Loucy (cell line): ENCODE measurements at regions not wholly inside any gene's neighbourhood (a gene's known extent, or its start where the extent isn't known, plus 50 kb on each side); places are given as distances from the start of the nearest gene placed in this dataset.

Experiments used
- H2AFZ ChIP-seq: fragments of 200-600 bp; sonication (generic); 2 replicates; pipeline ENCODE4 v1.6.0; 2016; ENCODE audit warnings: antibody characterized with exemption, mild to moderate bottlenecking, low read length, moderate library complexity
- H3F3A ChIP-seq: fragments of 200-600 bp; 2 replicates; pipeline ENCODE4 v1.6.0; 2016; ENCODE audit warnings: antibody characterized with exemption, low read depth, mild to moderate bottlenecking
- H3K27me3 ChIP-seq: fragments of 200-600 bp; sonication (generic); 2 replicates; pipeline ENCODE4 v1.6.1; 2014; ENCODE audit warnings: low read length, mild to moderate bottlenecking; ENCODE audit not compliant: insufficient read depth, poor library complexity, severe bottlenecking
- H3K36me3 ChIP-seq: fragments of 200-600 bp; sonication (generic); 2 replicates; pipeline ENCODE4 v1.6.1; 2016; ENCODE audit warnings: low read length; ENCODE audit not compliant: insufficient read depth
- H3K4me1 ChIP-seq: fragments of 200-600 bp; sonication (generic); 2 replicates; pipeline ENCODE4 v1.5.1; 2014; ENCODE audit warnings: low read length, mild to moderate bottlenecking; ENCODE audit not compliant: insufficient read depth, poor library complexity, severe bottlenecking
- H3K4me2 ChIP-seq: fragments of 200-600 bp; sonication (generic); 2 replicates; pipeline ENCODE4 v1.6.0; 2014; ENCODE audit warnings: antibody characterized with exemption, low read length, low read depth, mild to moderate bottlenecking; ENCODE audit not compliant: poor library complexity, severe bottlenecking
- H3K4me3 ChIP-seq: fragments of 200-600 bp; sonication (generic); 2 replicates; pipeline ENCODE4 v1.5.1; 2014; ENCODE audit warnings: low read length, mild to moderate bottlenecking, mixed read lengths; ENCODE audit not compliant: poor library complexity, severe bottlenecking
- H3K79me2 ChIP-seq: fragments of 200-600 bp; sonication (generic); 2 replicates; pipeline ENCODE4 v1.6.1; 2014; ENCODE audit warnings: low read length; ENCODE audit not compliant: insufficient read depth
- H3K9ac ChIP-seq: fragments of 200-600 bp; sonication (generic); 2 replicates; pipeline ENCODE4 v1.6.0; 2014; ENCODE audit warnings: mild to moderate bottlenecking, low read depth, low read length, moderate library complexity; ENCODE audit not compliant: poor library complexity, severe bottlenecking
- H3K9me2 ChIP-seq: fragments of 200-600 bp; sonication (generic); replicated peaks from 2 replicates; pipeline ENCODE4 v1.6.1; 2016; ENCODE audit warnings: low read depth, low read length, mixed read lengths
- H3K9me3 ChIP-seq: fragments of 200-600 bp; sonication (generic); 2 replicates; pipeline ENCODE4 v1.6.1; 2014; ENCODE audit warnings: mild to moderate bottlenecking, antibody characterized with exemption, low read length, low read depth; ENCODE audit not compliant: insufficient read depth
- H4K20me1 ChIP-seq: fragments of 200-600 bp; sonication (generic); 2 replicates; pipeline ENCODE4 v1.6.0; 2014; ENCODE audit warnings: antibody characterized with exemption, low read length, mild to moderate bottlenecking; ENCODE audit not compliant: insufficient read depth, poor library complexity, severe bottlenecking
- CTCF ChIP-seq: fragments of 200-600 bp; sonication (generic); conservative IDR thresholded peaks from 2 replicates; pipeline ENCODE4 v1.5.1; 2014; ENCODE audit warnings: mild to moderate bottlenecking, antibody characterized with exemption, low read length
- EZH2phosphoT487 ChIP-seq: fragments of 200-600 bp; IDR thresholded peaks from 2 replicates; pipeline ENCODE4 v1.6.1; 2018; ENCODE audit warnings: antibody characterized with exemption, mild to moderate bottlenecking, moderate library complexity, borderline replicate concordance

GRCh38 chr5:67335426-67335825, 138.8 kb upstream of the CD180 start:
- no peak overlapping the region for H3K4me3 ChIP-seq
- no peak overlapping the region for H3K4me2 ChIP-seq
- H4K20me1 ChIP-seq = no peaks in the 10 kb centered on the region
- H3K4me1 ChIP-seq = peaks cover 7% of the 10 kb centered on the region
- no peaks in the 10 kb centered on the region for H3F3A ChIP-seq
- no peaks in the 10 kb centered on the region for H3K9me2 ChIP-seq
- H3K9ac ChIP-seq = no peak overlapping the region
- TF ChIP-seq EZH2phosphoT487 = no peak
- no peak for TF ChIP-seq CTCF
- H3K27me3 ChIP-seq = no peaks in the 10 kb centered on the region
- no peaks in the 10 kb centered on the region for H3K36me3 ChIP-seq
- no peaks in the 10 kb centered on the region for H3K79me2 ChIP-seq
- H2AFZ ChIP-seq = no peak overlapping the region
- no peaks in the 10 kb centered on the region for H3K9me3 ChIP-seq

GRCh38 chr5:67334373-67334772, 137.8 kb upstream of the CD180 start:
- H3K36me3 ChIP-seq = no peaks in the 10 kb centered on the region
- H3K27me3 ChIP-seq = no peaks in the 10 kb centered on the region
- H3K4me3 ChIP-seq = no peak overlapping the region
- H3K4me1 ChIP-seq = peaks cover 7% of the 10 kb centered on the region
- no peaks in the 10 kb centered on the region for H4K20me1 ChIP-seq
- no peaks in the 10 kb centered on the region for H3K79me2 ChIP-seq
- H3K9me3 ChIP-seq = no peaks in the 10 kb centered on the region
- H2AFZ ChIP-seq = no peak overlapping the region
- no peaks in the 10 kb centered on the region for H3K9me2 ChIP-seq
- H3K9ac ChIP-seq = no peak overlapping the region
- H3F3A ChIP-seq = no peaks in the 10 kb centered on the region
- no peak overlapping the region for H3K4me2 ChIP-seq
- no peak for TF ChIP-seq EZH2phosphoT487
- TF ChIP-seq CTCF = no peak

GRCh38 chr5:67333171-67333570, 136.6 kb upstream of the CD180 start:
- Histone ChIP-seq H3K4me1 (peaks cover 3% of the 10 kb centered on the region), H3K4me3 (no peak overlapping the region), H3K9me2 (no peaks in the 10 kb centered on the region), H3K36me3 (no peaks in the 10 kb centered on the region), H3K27me3 (no peaks in the 10 kb centered on the region), H3F3A (no peaks in the 10 kb centered on the region), H3K79me2 (no peaks in the 10 kb centered on the region), H3K4me2 (no peak overlapping the region), H3K9ac (no peak overlapping the region), H3K9me3 (no peaks in the 10 kb centered on the region), H4K20me1 (no peaks in the 10 kb centered on the region), H2AFZ (no peak overlapping the region)
- TF ChIP-seq EZH2phosphoT487 (no peak), CTCF (no peak)
